ENCODE measurements at regions not wholly inside any gene's neighbourhood (a gene's known extent, or its start where the extent isn't known, plus 50 kb on each side); places are given as distances from the start of the nearest gene placed in this dataset.

DNA sequence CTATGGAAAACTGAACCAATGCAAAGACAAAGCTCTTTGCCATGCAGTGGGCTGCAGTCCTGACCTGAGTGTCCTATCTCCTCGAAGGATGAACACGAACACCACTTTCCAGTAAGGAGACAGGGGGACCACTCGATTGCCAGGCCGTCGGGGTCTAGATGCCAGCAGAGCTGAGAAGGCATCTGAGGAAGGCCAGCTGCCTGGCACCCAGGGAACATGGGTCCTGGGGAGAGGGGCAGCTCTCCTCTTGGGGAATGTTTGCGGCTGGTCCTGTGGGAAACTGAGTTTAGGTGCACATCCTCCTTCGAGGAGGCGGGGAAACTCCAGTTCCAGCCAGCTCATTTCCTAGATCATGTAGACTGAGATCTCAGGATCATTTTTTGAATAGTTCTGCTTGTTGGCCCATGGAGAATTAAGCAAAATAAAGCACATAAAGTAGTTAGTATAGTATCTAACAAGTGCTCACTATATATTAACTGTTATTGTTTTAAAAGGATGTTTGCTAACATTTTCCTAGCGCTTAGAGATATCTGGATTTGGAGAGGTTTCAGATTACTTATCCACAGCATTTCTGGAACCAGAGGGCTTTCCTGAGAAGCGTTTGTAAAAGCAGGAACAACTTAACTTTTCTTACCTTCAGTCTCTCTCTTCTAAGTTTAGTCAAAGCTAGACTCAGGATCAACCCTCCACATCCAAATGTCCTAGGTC lies 225.3 kb upstream of the FOXQ1 start (continued):
- TF ChIP-seq IKZF1 (conservative IDR thresholded peaks at IDR 0.05) = no peak
- no peak for TF ChIP-seq SMC3 (IDR thresholded peaks at IDR 0.05; ENCODE audit: borderline replicate concordance, low read length)
- no peak for TF ChIP-seq ZNF24 (IDR thresholded peaks at IDR 0.05)
- no peak for TF ChIP-seq ESRRA (IDR thresholded peaks at IDR 0.05; ENCODE audit: low read length)

- Histone ChIP-seq H3K9me3 (replicated peaks; ENCODE audit: control insufficient read depth, insufficient read depth, low read length) (no peaks in the 10 kb centered on the region), H3K27me3 (replicated peaks in 1 of 2; ENCODE audit: control insufficient read depth in 2 of 2, insufficient read depth in 2 of 2, low read length in 1 of 2) (no peaks in the 10 kb centered on the region; a peak in 2 of 4 replicates), H3K4me2 (ENCODE audit: control insufficient read depth, insufficient read depth) (no peak overlapping the region), H4K20me1 (ENCODE audit: control insufficient read depth, insufficient read depth) (no peaks in the 10 kb centered on the region), H3K27ac (ENCODE audit: control insufficient read depth, insufficient read depth) (no peak overlapping the region), H3K36me3 (ENCODE audit: control insufficient read depth in 2 of 2, insufficient read depth in 2 of 2, low read length in 1 of 2) (no peaks in the 10 kb centered on the region), H2AFZ (ENCODE audit: control insufficient read depth, low read depth, low read length) (no peak overlapping the region), H3K9ac (ENCODE audit: control insufficient read depth, insufficient read depth, low read length) (no peak overlapping the region), H3K4me3 (no peak overlapping the region), H3K4me1 (ENCODE audit: control insufficient read depth, insufficient read depth, low read length) (no peaks in the 10 kb centered on the region), H3K79me2 (ENCODE audit: control insufficient read depth, insufficient read depth, low read length) (no peaks in the 10 kb centered on the region)
- in situ Hi-C loops (cut with MboI) = no loop called here
- SMC1A ChIA-PET (ENCODE audit: uncharacterized antibody, unreplicated experiment) = no interaction called here
- FAIRE-seq = no peak
- ATAC-seq = no peak
- WGBS (ENCODE audit: insufficient coverage, insufficient replicate concordance, low lambda C conversion rate, missing lambda C conversion rate) = 32% methylated on average over 11 of the region's 11 CpGs
- no peak for DNase-seq (ENCODE audit: low read depth, low spot score)
- POLR2A ChIA-PET = no interaction called here
- CTCF ChIA-PET = no interaction called here
- intact Hi-C loops (cut with micrococcal nuclease; ENCODE audit: unreplicated experiment) = no loop called here
- BruUV-seq (replicated peaks) = no TSS peak
- RAD21 ChIA-PET (ENCODE audit: unreplicated experiment) = no interaction called here
- TF ChIP-seq, protein P1, sequence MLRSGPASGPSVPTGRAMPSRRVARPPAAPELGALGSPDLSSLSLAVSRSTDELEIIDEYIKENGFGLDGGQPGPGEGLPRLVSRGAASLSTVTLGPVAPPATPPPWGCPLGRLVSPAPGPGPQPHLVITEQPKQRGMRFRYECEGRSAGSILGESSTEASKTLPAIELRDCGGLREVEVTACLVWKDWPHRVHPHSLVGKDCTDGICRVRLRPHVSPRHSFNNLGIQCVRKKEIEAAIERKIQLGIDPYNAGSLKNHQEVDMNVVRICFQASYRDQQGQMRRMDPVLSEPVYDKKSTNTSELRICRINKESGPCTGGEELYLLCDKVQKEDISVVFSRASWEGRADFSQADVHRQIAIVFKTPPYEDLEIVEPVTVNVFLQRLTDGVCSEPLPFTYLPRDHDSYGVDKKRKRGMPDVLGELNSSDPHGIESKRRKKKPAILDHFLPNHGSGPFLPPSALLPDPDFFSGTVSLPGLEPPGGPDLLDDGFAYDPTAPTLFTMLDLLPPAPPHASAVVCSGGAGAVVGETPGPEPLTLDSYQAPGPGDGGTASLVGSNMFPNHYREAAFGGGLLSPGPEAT (IDR thresholded peaks at IDR 0.05; ENCODE audit: low read depth) = no peak
- TF ChIP-seq, protein P2, sequence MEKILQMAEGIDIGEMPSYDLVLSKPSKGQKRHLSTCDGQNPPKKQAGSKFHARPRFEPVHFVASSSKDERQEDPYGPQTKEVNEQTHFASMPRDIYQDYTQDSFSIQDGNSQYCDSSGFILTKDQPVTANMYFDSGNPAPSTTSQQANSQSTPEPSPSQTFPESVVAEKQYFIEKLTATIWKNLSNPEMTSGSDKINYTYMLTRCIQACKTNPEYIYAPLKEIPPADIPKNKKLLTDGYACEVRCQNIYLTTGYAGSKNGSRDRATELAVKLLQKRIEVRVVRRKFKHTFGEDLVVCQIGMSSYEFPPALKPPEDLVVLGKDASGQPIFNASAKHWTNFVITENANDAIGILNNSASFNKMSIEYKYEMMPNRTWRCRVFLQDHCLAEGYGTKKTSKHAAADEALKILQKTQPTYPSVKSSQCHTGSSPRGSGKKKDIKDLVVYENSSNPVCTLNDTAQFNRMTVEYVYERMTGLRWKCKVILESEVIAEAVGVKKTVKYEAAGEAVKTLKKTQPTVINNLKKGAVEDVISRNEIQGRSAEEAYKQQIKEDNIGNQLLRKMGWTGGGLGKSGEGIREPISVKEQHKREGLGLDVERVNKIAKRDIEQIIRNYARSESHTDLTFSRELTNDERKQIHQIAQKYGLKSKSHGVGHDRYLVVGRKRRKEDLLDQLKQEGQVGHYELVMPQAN (conservative IDR thresholded peaks at IDR 0.05) = no peak
- TF ChIP-seq ZBTB11 (CRISPR knock-in tag; IDR thresholded peaks at IDR 0.05) = no peak
- no peak for TF ChIP-seq HDAC6 (IDR thresholded peaks at IDR 0.05; ENCODE audit: unreplicated experiment)
- TF ChIP-seq JUND (IDR thresholded peaks at IDR 0.05; ENCODE audit: low read depth, low read length) = no peak
- TF ChIP-seq SPI1 (IDR thresholded peaks at IDR 0.05; ENCODE audit: borderline replicate concordance, insufficient read depth, low read depth, low read length) = no peak
- TF ChIP-seq ZNF207 (IDR thresholded peaks at IDR 0.05; ENCODE audit: borderline replicate concordance) = no peak
- no peak for TF ChIP-seq POLR2AphosphoS2 (IDR thresholded peaks at IDR 0.05; ENCODE audit: low read depth, low read length)
- no peak for TF ChIP-seq TARDBP (IDR thresholded peaks at IDR 0.05; ENCODE audit: borderline replicate concordance)
- TF ChIP-seq BMI1 (IDR thresholded peaks at IDR 0.05; ENCODE audit: borderline replicate concordance) = no peak
- no peak for TF ChIP-seq DPF2 (IDR thresholded peaks at IDR 0.05)
- TF ChIP-seq MXI1 (IDR thresholded peaks at IDR 0.05; ENCODE audit: low read depth, low read length) = no peak
These were observed 229.5 kb upstream of the FOXQ1 start for GRCh38 chr6:1082285-1082935.

All from GM12878 (cell line).